Neural cell (in vitro differentiated cells): ENCODE measurements at regions not wholly inside any gene's neighbourhood (a gene's known extent, or its start where the extent isn't known, plus 50 kb on each side); places are given as distances from the start of the nearest gene placed in this dataset.

Source experiments
- EP300 ChIP-seq: fragments of 450-650 bp; conservative IDR thresholded peaks from 2 replicates; pipeline ENCODE4 v1.6.1; 2014; ENCODE audit warnings: antibody characterized with exemption, mild to moderate bottlenecking, moderate library complexity; ENCODE audit not compliant: poor library complexity, severe bottlenecking
- TF ChIP-seq, protein P1 (sequence below): fragments of 450-650 bp; IDR thresholded peaks from 2 replicates; pipeline ENCODE4 v1.5.1; 2014; ENCODE audit warnings: antibody characterized with exemption, mild to moderate bottlenecking, moderate library complexity; ENCODE audit not compliant: poor library complexity, severe bottlenecking

GRCh38 chr18:42458226-42458625, 503.2 kb downstream of the PIK3C3 start:
- TF ChIP-seq, protein P1, sequence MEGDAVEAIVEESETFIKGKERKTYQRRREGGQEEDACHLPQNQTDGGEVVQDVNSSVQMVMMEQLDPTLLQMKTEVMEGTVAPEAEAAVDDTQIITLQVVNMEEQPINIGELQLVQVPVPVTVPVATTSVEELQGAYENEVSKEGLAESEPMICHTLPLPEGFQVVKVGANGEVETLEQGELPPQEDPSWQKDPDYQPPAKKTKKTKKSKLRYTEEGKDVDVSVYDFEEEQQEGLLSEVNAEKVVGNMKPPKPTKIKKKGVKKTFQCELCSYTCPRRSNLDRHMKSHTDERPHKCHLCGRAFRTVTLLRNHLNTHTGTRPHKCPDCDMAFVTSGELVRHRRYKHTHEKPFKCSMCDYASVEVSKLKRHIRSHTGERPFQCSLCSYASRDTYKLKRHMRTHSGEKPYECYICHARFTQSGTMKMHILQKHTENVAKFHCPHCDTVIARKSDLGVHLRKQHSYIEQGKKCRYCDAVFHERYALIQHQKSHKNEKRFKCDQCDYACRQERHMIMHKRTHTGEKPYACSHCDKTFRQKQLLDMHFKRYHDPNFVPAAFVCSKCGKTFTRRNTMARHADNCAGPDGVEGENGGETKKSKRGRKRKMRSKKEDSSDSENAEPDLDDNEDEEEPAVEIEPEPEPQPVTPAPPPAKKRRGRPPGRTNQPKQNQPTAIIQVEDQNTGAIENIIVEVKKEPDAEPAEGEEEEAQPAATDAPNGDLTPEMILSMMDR, result no peak
- TF ChIP-seq EP300, result no peak
